Lung (tissue), 11 donors: ENCODE measurements at regions not wholly inside any gene's neighbourhood (a gene's known extent, or its start where the extent isn't known, plus 50 kb on each side); places are given as distances from the start of the nearest gene placed in this dataset.

Experiments used
- ATAC-seq: fragments of 200-7000 bp; cut with Tn5 transposase; one replicate; pipeline ENCODE4 v1.9.1; 2020; ENCODE audit warnings: moderate number of reproducible peaks; ENCODE audit not compliant: insufficient read depth, low FRiP score
- DNase-seq, 3 donors: peaks; one replicate each; pipeline ENCODE4 v3.0.0-alpha.2; 2013 to 2017
- H3K27ac ChIP-seq, 2 donors: one replicate each; pipeline ENCODE4 v1.5.1; 2013; ENCODE audit warnings: mild to moderate bottlenecking in 2 of 2, moderate library complexity in 2 of 2, control low read depth in 1 of 2, inconsistent platforms in 1 of 2, low read depth in 1 of 2, low read length in 1 of 2
- H3K27me3 ChIP-seq, 3 donors: one replicate each; pipeline ENCODE4 v1.5.1; 2013; ENCODE audit warnings: low read length in 2 of 3; ENCODE audit not compliant: control insufficient read depth in 3 of 3, insufficient read depth in 3 of 3
- H3K36me3 ChIP-seq, 4 donors: one replicate each; pipeline ENCODE4 v1.5.1; 2013; ENCODE audit warnings: low read length in 4 of 4, mild to moderate bottlenecking in 1 of 4, moderate library complexity in 1 of 4; ENCODE audit not compliant: control insufficient read depth in 4 of 4, insufficient read depth in 4 of 4
- H3K4me1 ChIP-seq, 5 donors: one replicate each; pipeline ENCODE4 v1.5.1; 2013; ENCODE audit warnings: low read length in 5 of 5, mild to moderate bottlenecking in 2 of 5, moderate library complexity in 1 of 5; ENCODE audit not compliant: control insufficient read depth in 5 of 5, insufficient read depth in 5 of 5
- H3K4me3 ChIP-seq: one replicate; pipeline ENCODE4 v1.5.1; 2013; ENCODE audit warnings: mild to moderate bottlenecking, control low read depth, moderate library complexity
- H3K9ac ChIP-seq, 2 donors: one replicate each; pipeline ENCODE4 v1.5.1; 2013; ENCODE audit warnings: low read length in 2 of 2, control low read depth in 1 of 2; ENCODE audit not compliant: insufficient read depth in 1 of 2
- H3K9me3 ChIP-seq, 4 donors: one replicate each; pipeline ENCODE4 v1.5.1; 2013; ENCODE audit warnings: low read length in 3 of 4, mild to moderate bottlenecking in 1 of 4, moderate library complexity in 1 of 4; ENCODE audit not compliant: control insufficient read depth in 4 of 4, insufficient read depth in 3 of 4
- WGBS, 2 donors: extraction: QIAGEN DNeasy Blood & Tissue Kit; methylation state at CpG; one replicate each; pipeline ENCODE4 v1.1.7; 2013; 5-methylcytosine and 5-hydroxymethylcytosine counted together
- TF ChIP-seq, protein P1 (sequence below): IDR thresholded peaks from 2 replicates; pipeline ENCODE4 v1.5.1; 2012; ENCODE audit warnings: mild to moderate bottlenecking; ENCODE audit errors: control extremely low read depth, extremely low read depth
- donor health status: control.
- donor health status: control.
- donor health status: Bipolar disorder and iron deficiency.
- donor health status: healthy.
- donor health status: DM: yes; HTN: yes; CAD: no.

DNA sequence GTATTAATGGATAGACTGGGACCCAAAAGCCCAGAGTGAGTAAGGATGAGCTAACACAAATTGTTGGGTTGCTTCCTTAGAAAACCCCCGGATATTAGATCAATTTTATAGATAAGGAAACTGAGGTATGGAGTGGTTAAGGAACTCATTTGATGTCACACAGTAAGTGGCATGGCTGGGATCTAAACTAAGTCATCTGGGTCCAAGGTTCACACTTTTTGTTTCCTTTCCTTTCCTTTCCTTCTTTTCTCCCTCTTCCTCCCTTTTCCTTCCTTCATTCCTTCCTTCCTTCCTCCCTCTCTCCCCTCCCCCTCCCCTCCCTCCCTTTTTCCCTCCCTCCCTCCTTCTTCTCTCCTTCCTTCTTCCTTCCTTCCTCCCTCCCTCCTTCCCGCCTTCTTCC is 469.5 kb downstream of the TYW1 start:
- no peaks in the 10 kb centered on the region for H3K36me3 ChIP-seq
- TF ChIP-seq, protein P1, sequence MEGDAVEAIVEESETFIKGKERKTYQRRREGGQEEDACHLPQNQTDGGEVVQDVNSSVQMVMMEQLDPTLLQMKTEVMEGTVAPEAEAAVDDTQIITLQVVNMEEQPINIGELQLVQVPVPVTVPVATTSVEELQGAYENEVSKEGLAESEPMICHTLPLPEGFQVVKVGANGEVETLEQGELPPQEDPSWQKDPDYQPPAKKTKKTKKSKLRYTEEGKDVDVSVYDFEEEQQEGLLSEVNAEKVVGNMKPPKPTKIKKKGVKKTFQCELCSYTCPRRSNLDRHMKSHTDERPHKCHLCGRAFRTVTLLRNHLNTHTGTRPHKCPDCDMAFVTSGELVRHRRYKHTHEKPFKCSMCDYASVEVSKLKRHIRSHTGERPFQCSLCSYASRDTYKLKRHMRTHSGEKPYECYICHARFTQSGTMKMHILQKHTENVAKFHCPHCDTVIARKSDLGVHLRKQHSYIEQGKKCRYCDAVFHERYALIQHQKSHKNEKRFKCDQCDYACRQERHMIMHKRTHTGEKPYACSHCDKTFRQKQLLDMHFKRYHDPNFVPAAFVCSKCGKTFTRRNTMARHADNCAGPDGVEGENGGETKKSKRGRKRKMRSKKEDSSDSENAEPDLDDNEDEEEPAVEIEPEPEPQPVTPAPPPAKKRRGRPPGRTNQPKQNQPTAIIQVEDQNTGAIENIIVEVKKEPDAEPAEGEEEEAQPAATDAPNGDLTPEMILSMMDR, result no peak
- no peak overlapping the region for H3K9ac ChIP-seq
- H3K27me3 ChIP-seq, result peaks cover 0 to 2% (median 0%) of the 10 kb centered on the region in 3 donors
- ATAC-seq (no peak), DNase-seq (no peak)
- 74 to 83% methylated on average over 2 of the region's 2 CpGs for WGBS, 2 donors
- H3K4me3 ChIP-seq, result no peak overlapping the region
- peaks cover 0 to 11% (median 0%) of the 10 kb centered on the region in 4 donors for H3K9me3 ChIP-seq
- no peak overlapping the region for H3K27ac ChIP-seq
- peaks cover 0 to 30% (median 1%) of the 10 kb centered on the region in 5 donors for H3K4me1 ChIP-seq

DNA sequence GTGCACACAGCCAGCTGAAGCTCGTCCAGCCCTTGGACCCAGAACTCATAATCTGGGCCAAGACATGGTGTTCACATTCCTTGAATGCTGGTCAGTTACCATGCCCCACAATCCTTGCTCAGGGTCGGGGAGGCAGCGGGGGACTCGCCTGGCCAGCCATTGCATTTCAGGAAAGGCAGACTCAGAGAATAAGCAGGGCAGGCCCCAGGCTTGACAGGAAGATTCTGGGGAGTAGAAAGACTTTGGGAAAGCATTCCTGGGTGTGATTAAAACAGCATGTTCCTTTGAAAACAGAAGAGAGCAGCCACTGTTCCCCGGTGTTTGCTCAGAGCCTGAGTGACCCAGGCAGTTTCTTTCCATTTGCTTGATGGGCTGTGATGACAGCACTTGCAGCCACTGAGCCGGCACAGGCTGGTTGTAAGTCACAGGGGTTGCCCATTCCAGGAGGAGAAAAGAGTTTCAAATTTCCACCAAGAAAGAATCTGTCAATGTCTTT is 473.7 kb downstream of the TYW1 start:
- no peak for ATAC-seq
- peaks cover 0 to 6% (median under 1%) of the 10 kb centered on the region in 4 donors for H3K9me3 ChIP-seq
- peak; percentile 69 to 81 (median 74) for DNase-seq
- peaks cover 0 to 11% (median 1%) of the 10 kb centered on the region in 5 donors for H3K4me1 ChIP-seq
- no peaks in the 10 kb centered on the region for H3K36me3 ChIP-seq
- WGBS, 2 donors, result 39 to 61% methylated on average over 6 of the region's 6 CpGs
- H3K27ac ChIP-seq, result no peak overlapping the region
- TF ChIP-seq, protein P1, result no peak
- H3K4me3 ChIP-seq, result no peak overlapping the region
- no peak overlapping the region for H3K9ac ChIP-seq
- peaks cover 0 to 2% (median 0%) of the 10 kb centered on the region in 3 donors for H3K27me3 ChIP-seq

DNA sequence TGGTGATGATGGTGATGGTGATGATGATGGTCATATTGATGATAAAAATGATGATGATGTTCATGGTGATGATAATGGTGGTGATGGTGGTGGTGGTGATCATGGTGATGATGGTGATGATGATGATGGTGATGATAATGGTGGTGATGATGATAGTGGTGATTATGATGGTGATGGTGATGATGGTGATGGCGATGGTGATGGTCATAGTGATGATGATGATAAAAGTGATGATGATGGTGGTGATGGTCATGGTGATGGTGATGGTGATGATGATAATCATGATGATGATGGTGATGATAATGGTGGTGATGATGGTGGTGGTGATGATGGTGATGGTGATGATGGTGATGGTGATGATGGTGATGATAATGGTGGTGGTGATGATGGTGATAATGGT is 478.7 kb downstream of the TYW1 start:
- no peak overlapping the region for H3K27ac ChIP-seq
- H3K4me1 ChIP-seq, result peaks cover 0 to 1% (median 0%) of the 10 kb centered on the region in 5 donors
- no peak for ATAC-seq
- no peak overlapping the region for H3K9ac ChIP-seq
- no peaks in the 10 kb centered on the region for H3K36me3 ChIP-seq
- no peak for DNase-seq
- TF ChIP-seq, protein P1, result no peak
- peaks cover 0 to 2% (median 0%) of the 10 kb centered on the region in 4 donors for H3K9me3 ChIP-seq
- H3K4me3 ChIP-seq, result no peak overlapping the region
- 95 to 100% methylated on average over 1 of the region's 1 CpG for WGBS, 2 donors
- no peaks in the 10 kb centered on the region for H3K27me3 ChIP-seq

DNA sequence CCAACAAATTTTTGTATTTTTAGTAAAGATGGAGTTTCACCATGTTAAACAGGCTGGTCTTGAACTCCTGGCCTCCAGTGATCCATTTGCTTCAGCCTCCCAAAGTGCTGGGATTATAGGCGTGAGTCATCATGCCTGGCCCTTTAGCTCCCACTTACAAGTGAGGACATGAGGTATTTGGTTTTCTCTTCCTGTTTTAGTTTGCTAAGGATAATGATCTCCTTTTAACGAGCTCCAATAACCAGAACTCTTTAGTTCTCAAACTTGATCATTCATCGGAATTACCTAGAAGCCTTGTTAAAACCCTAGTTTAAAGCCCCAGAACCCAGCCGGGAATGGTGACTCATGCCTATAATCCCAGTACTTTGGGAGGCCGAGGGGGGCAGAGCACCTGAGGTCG is 481.4 kb downstream of the TYW1 start:
- DNase-seq (no peak), ATAC-seq (no peak)
- Histone ChIP-seq H3K9me3 (peaks cover 0 to 2% (median 0%) of the 10 kb centered on the region in 4 donors), H3K27ac (no peak overlapping the region), H3K9ac (no peak overlapping the region), H3K4me3 (no peak overlapping the region), H3K27me3 (no peaks in the 10 kb centered on the region), H3K4me1 (no peaks in the 10 kb centered on the region), H3K36me3 (no peaks in the 10 kb centered on the region)
- 80 to 82% methylated on average over 6 of the region's 6 CpGs for WGBS, 2 donors
- TF ChIP-seq, protein P1, result no peak
